CD14-positive monocyte (primary cell): ENCODE measurements at regions not wholly inside any gene's neighbourhood (a gene's known extent, or its start where the extent isn't known, plus 50 kb on each side); places are given as distances from the start of the nearest gene placed in this dataset.

Experiments used
- DNase-seq, 3 donors: peaks; one replicate each; pipeline ENCODE4 v3.0.0-alpha.2; 2011 to 2022
- H2AFZ ChIP-seq: 2 replicates; pipeline ENCODE4 v1.6.0; 2012; ENCODE audit warnings: mild to moderate bottlenecking, low read depth, low read length, inconsistent platforms; ENCODE audit not compliant: insufficient read depth, poor library complexity, severe bottlenecking
- H3K27ac ChIP-seq, 2 donors: 1 replicate in 1 of 2; 2 replicates in 1 of 2; pipeline ENCODE4 v1.5.1; 2012 to 2013; ENCODE audit warnings: low read length in 2 of 2, control low read depth in 1 of 2, inconsistent platforms in 1 of 2, low read depth in 1 of 2, mild to moderate bottlenecking in 1 of 2
- H3K27me3 ChIP-seq, 2 donors: one replicate each; pipeline versions ENCODE4 v1.6.0 to v1.6.1; 2011 to 2013; ENCODE audit warnings: low read length in 2 of 2; ENCODE audit not compliant: control insufficient read depth in 2 of 2, insufficient read depth in 2 of 2
- H3K36me3 ChIP-seq, 2 donors: replicated peaks in 1 of 2; 1 replicate in 1 of 2; 2 replicates in 1 of 2; pipeline versions ENCODE4 v1.5.1 to v1.6.1; 2012 to 2013; ENCODE audit warnings: low read length in 2 of 2, control low read depth in 1 of 2, inconsistent platforms in 1 of 2, mild to moderate bottlenecking in 1 of 2; ENCODE audit not compliant: insufficient read depth in 2 of 2, control insufficient read depth in 1 of 2
- H3K4me1 ChIP-seq, 2 donors: 1 replicate in 1 of 2; 2 replicates in 1 of 2; pipeline versions ENCODE4 v1.5.1 to v1.6.1; 2012 to 2013; ENCODE audit warnings: low read length in 2 of 2, control low read depth in 1 of 2, inconsistent platforms in 1 of 2, mild to moderate bottlenecking in 1 of 2, moderate library complexity in 1 of 2; ENCODE audit not compliant: insufficient read depth in 2 of 2, control insufficient read depth in 1 of 2
- H3K4me2 ChIP-seq: replicated peaks from 2 replicates; pipeline ENCODE3; 2012; ENCODE audit warnings: low read length, moderate library complexity, mild to moderate bottlenecking; ENCODE audit not compliant: poor library complexity, severe bottlenecking; ENCODE audit errors: extremely low read depth
- H3K4me3 ChIP-seq, 3 experiments: fragments of 200-600 bp in 1 of 3; sonication (generic) in 1 of 3; replicated peaks in 1 of 3; 1 replicate in 2 of 3; 2 replicates in 1 of 3; pipeline ENCODE4 v1.5.1; 2011 to 2013; ENCODE audit warnings: low read length in 3 of 3, mild to moderate bottlenecking in 3 of 3, control low read depth in 2 of 3, low read depth in 2 of 3, inconsistent platforms in 1 of 3, moderate library complexity in 1 of 3
- H3K79me2 ChIP-seq: 2 replicates; pipeline ENCODE4 v1.6.0; 2012; ENCODE audit warnings: mild to moderate bottlenecking, control low read depth, inconsistent platforms, low read length, moderate library complexity; ENCODE audit not compliant: insufficient read depth
- H3K9ac ChIP-seq: 2 replicates; pipeline ENCODE4 v1.6.0; 2017; ENCODE audit warnings: low read length, mild to moderate bottlenecking; ENCODE audit not compliant: insufficient read depth, poor library complexity, severe bottlenecking
- H3K9me3 ChIP-seq, 2 donors: replicated peaks in 1 of 2; 1 replicate in 1 of 2; 2 replicates in 1 of 2; pipeline versions ENCODE4 v1.5.1 to v1.6.1; 2012 to 2013; ENCODE audit warnings: low read length in 2 of 2, control low read depth in 1 of 2; ENCODE audit not compliant: control insufficient read depth in 1 of 2, insufficient read depth in 1 of 2
- H4K20me1 ChIP-seq: 2 replicates; pipeline ENCODE4 v1.6.0; 2012; ENCODE audit warnings: mild to moderate bottlenecking, low read length, control low read depth, moderate library complexity; ENCODE audit not compliant: insufficient read depth
- H3K27ac Mint-ChIP-seq, 7 donors: one replicate each; pipeline ENCODE4 v1.8.0; 2020; ENCODE audit warnings: mild to moderate bottlenecking in 7 of 7, mixed read lengths in 7 of 7, moderate library complexity in 6 of 7, inconsistent platforms in 2 of 7
- H3K27me3 Mint-ChIP-seq, 3 donors: one replicate each; pipeline ENCODE4 v1.8.0; 2021 to 2022; ENCODE audit warnings: low read depth in 3 of 3, mild to moderate bottlenecking in 3 of 3, mixed read lengths in 3 of 3, moderate library complexity in 3 of 3, inconsistent platforms in 1 of 3
- H3K36me3 Mint-ChIP-seq, 2 donors: one replicate each; pipeline ENCODE4 v1.8.0; 2020; ENCODE audit warnings: mixed read lengths in 2 of 2, inconsistent platforms in 1 of 2, mild to moderate bottlenecking in 1 of 2
- H3K4me1 Mint-ChIP-seq: one replicate; pipeline ENCODE4 v1.8.0; 2020; ENCODE audit warnings: mild to moderate bottlenecking, mixed read lengths
- H3K4me3 Mint-ChIP-seq, 2 donors: one replicate each; pipeline ENCODE4 v1.8.0; 2020; ENCODE audit warnings: mild to moderate bottlenecking in 2 of 2, mixed read lengths in 2 of 2, moderate library complexity in 1 of 2
- H3K9me3 Mint-ChIP-seq, 7 donors: one replicate each; pipeline ENCODE4 v1.8.0; 2020 to 2022; ENCODE audit warnings: mixed read lengths in 7 of 7, mild to moderate bottlenecking in 6 of 7, moderate library complexity in 6 of 7, inconsistent platforms in 2 of 7
- WGBS: methylation state at CpG from one replicate; pipeline ENCODE4 v1.1.5; 2013; ENCODE audit warnings: missing lambda C conversion rate; ENCODE audit not compliant: insufficient coverage; 5-methylcytosine and 5-hydroxymethylcytosine counted together
- intact Hi-C, 2 donors: fragments of 100-400 bp; cut with micrococcal nuclease; formaldehyde crosslinking; loops; one replicate each; pipeline versions ENCODE4 v1.15.0 to v1.15.1; 2023
- TF ChIP-seq, protein P1 (sequence below): fragments of 200-600 bp; IDR thresholded peaks from one replicate; pipeline ENCODE4 v1.8.0; 2022; ENCODE audit warnings: antibody characterized with exemption, mild to moderate bottlenecking

DNA sequence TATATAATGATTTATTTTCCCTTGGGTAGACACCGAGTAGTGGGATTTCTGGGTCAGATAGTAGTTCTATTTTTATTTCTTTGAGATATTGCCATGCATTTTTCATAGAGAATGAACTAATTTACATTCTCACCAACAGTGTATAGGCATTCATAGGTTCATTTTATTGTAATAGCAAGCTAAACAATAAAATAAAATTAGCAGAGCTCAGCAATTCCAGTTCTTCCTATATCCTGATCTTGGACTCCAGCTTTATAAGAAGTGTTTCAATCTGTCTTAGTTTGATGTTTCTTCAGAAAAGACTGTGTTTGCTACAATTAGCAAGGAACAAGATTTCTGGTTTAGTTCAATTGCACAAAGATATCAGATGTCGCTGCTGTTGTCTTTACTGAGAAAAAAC lies 1024.4 kb upstream of the LRRTM1 start:
- intact Hi-C loops, result no loop called here
- WGBS, result no CpG with 5 or more reads among the region's 2 CpGs
- Mint-ChIP-seq H3K27me3 (no peaks in the 10 kb centered on the region), H3K27ac (no peak overlapping the region), H3K36me3 (no peaks in the 10 kb centered on the region), H3K4me1 (no peaks in the 10 kb centered on the region), H3K9me3 (peaks cover 0 to 7% (median 0%) of the 10 kb centered on the region in 7 donors), H3K4me3 (no peak overlapping the region)
- no peak overlapping the region for H2AFZ ChIP-seq
- no peak overlapping the region for H3K4me2 ChIP-seq
- H3K9ac ChIP-seq, result no peak overlapping the region
- H3K4me1 ChIP-seq, result no peaks in the 10 kb centered on the region
- H3K36me3 ChIP-seq, result no peaks in the 10 kb centered on the region
- no peaks in the 10 kb centered on the region for H4K20me1 ChIP-seq
- H3K27ac ChIP-seq, result no peak overlapping the region
- H3K4me3 ChIP-seq, result no peak overlapping the region
- DNase-seq, result no peak
- H3K27me3 ChIP-seq, result no peaks in the 10 kb centered on the region
- TF ChIP-seq, protein P1, sequence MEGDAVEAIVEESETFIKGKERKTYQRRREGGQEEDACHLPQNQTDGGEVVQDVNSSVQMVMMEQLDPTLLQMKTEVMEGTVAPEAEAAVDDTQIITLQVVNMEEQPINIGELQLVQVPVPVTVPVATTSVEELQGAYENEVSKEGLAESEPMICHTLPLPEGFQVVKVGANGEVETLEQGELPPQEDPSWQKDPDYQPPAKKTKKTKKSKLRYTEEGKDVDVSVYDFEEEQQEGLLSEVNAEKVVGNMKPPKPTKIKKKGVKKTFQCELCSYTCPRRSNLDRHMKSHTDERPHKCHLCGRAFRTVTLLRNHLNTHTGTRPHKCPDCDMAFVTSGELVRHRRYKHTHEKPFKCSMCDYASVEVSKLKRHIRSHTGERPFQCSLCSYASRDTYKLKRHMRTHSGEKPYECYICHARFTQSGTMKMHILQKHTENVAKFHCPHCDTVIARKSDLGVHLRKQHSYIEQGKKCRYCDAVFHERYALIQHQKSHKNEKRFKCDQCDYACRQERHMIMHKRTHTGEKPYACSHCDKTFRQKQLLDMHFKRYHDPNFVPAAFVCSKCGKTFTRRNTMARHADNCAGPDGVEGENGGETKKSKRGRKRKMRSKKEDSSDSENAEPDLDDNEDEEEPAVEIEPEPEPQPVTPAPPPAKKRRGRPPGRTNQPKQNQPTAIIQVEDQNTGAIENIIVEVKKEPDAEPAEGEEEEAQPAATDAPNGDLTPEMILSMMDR, result no peak
- H3K9me3 ChIP-seq, result no peaks in the 10 kb centered on the region
- no peaks in the 10 kb centered on the region for H3K79me2 ChIP-seq

DNA sequence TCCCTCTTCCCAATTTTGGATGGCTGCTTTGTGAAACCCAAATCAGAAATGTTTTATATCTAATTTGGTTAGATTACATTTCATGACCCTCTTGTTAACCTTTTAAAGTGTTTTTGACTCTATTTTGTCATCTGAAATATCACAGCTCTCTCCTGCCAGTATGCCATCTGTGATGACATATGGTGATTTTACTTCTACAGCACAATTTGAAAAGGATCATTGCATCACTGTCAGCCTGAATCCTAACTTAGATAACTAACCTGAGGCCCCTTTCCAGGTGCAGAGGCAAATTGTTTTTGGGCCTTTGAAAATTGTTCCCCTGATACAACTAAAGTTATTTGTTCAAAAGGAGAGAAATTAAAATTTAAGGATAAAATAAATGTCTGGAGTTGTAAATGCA lies 1023.4 kb upstream of the LRRTM1 start:
- Histone ChIP-seq H4K20me1 (no peaks in the 10 kb centered on the region), H2AFZ (no peak overlapping the region), H3K79me2 (no peaks in the 10 kb centered on the region), H3K4me3 (no peak overlapping the region), H3K27me3 (no peaks in the 10 kb centered on the region), H3K9me3 (no peaks in the 10 kb centered on the region), H3K4me1 (no peaks in the 10 kb centered on the region), H3K9ac (no peak overlapping the region), H3K4me2 (no peak overlapping the region), H3K36me3 (no peaks in the 10 kb centered on the region), H3K27ac (no peak overlapping the region)
- H3K36me3 Mint-ChIP-seq, result no peaks in the 10 kb centered on the region
- H3K27me3 Mint-ChIP-seq, result no peaks in the 10 kb centered on the region
- H3K27ac Mint-ChIP-seq, result no peak overlapping the region
- H3K9me3 Mint-ChIP-seq, result peaks cover 0 to 7% (median 0%) of the 10 kb centered on the region in 7 donors
- TF ChIP-seq, protein P1, result no peak
- no peak overlapping the region for H3K4me3 Mint-ChIP-seq
- no peak for DNase-seq
- intact Hi-C loops, result no loop called here
- no peaks in the 10 kb centered on the region for H3K4me1 Mint-ChIP-seq
